Stimulated activated CD8-positive, alpha-beta memory T cell treated with anti-CD3 and anti-CD28 coated beads, Interleukin-7, amount 100 ng/mL, for 4 hours (primary cell): ENCODE measurements at regions not wholly inside any gene's neighbourhood (a gene's known extent, or its start where the extent isn't known, plus 50 kb on each side); places are given as distances from the start of the nearest gene placed in this dataset.

Experiments
- DNase-seq, 2 donors: peaks; one replicate each; pipeline ENCODE4 v3.0.0-alpha.2; 2020; ENCODE audit warnings: low read depth in 2 of 2

DNA sequence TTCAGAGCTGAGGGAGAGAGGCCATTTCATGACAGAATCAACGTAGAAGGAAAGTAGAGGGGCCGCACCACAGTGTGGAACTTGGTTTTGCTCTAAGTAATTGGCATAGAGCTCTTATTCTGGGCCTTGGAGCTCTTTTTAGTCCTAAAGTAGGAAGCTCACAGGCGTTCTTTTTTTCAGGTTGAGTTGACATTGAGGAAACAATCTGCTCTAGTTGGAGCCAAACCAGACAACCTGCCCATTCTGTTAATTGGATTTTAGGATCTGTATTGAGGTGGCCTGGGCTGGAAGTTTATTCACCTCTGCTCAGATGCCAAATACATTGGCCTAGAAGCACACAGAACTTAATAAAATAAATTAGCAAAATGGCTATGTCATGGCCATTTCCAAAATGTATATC lies 1093.9 kb downstream of the ADGRL2 start:
- DNase-seq: no peak

DNA sequence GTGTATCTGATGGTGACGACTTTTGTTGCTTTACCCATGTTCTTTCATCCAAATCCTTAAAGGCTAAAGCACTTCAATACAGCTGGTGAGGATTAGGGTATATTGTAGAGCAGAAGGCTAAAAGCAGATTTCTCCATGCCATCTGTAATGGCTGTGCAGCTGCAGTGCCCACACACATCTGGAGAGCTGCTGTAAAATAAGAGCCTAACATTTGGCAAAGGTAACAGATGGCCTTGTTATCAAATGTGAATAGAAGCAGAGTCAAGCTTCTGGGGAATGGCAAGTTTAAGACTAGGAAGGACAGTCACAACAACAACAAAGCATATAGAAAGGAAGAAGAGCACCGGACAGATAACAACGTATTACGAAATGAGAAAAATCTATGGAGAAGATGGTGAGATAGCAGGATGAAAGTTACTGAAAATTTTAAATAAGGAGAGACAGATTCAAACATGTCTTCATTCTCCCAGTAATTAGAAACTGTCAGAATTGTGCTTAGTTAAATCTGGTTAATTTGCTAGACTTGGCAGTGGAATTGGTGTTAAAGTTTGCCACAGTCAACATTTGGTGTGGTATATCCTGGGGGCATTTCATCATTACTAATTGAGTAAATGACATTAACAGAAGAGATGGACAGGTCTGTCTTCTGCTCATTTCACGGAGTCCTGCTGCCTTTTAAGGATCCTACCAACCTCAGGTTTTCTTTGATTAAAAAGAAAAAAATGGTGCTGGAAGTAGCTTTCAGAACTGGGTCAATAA lies 1093.2 kb downstream of the ADGRL2 start:
- DNase-seq: no peak

DNA sequence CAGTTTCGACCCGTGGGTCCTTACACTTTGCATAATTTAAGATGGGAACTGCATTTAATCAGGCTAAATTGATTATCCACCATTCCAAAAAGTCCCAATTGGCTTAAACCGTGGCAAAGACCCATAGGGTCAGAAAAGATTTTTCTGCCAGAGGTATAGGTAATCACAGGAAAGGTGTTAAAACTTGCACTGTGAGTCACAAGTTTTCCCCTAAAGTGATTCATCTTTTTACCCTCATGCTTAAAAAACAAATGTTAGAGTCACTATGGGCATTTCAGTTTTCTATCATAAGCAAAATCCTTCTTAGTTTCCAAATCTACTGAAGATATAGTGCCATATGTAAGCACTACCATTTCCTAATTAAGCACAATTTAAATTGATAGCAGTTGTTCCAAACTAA lies 1079.8 kb downstream of the ADGRL2 start:
- DNase-seq: no peak

DNA sequence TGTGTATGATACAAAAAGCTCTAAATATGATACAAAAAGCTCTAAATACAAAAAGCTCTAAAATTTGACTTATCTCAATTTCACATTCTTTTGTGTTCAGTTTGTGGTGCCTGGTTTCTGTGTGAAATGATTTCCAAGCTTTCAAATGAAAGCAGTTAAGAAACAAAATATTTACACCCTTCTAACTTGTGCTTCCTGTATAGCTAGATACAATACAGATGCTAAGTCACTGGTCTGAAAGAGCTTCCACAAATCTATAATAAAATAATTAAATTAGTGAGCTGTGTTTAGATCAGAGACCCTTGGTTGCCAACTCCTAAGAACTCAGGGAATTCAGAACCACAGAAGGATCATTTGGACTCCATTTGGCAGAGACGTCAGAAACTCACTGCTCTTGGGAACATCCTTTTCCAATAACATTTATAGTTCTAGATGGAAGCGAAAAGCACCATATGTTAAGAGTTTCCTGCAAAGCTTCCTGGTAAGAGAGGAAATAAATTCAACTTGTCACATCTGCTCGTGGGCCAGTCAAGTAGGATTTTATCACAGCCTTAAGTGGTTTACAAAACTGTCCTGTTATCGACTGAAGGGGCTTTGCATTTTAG lies 1079.1 kb downstream of the ADGRL2 start:
- DNase-seq: no peak

DNA sequence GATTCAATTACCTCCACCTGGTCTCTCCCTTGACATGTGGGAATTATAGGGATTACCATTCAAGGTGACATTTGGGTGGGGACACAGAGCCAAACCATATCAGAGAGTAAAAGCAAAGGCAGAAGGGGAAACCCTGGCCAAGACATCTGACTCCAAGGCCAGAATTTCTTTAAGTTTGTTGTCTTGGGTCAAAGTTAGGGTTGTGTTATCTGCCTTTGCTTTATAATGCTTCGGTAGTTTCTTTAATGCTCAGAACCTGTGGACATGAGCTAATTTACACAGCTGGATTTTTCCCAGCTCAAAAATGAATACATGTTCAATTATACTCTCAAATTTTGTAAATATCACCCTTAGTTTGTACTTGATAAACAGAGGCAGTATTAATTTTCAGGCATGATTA lies 1074.4 kb downstream of the ADGRL2 start:
- no peak for DNase-seq

DNA sequence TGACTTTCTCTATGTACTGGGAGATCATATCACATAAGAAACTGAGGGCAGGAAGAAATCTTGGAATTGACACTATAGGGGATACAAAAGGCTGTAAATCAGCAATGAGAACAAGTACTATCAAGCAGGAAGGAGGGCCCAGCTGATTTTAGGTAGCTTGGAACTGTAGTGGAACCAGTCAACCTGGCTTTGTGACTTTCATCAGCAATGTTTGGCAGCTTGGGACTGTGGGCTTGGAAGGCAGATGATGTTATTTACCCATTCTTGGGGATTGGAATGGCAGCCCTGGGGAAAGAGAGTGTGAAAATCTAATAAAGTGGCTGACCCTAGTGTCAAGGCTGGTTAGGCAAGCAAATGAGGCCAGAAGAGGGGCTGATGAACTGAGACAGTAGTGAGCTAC lies 1073.3 kb downstream of the ADGRL2 start:
- DNase-seq: no peak

DNA sequence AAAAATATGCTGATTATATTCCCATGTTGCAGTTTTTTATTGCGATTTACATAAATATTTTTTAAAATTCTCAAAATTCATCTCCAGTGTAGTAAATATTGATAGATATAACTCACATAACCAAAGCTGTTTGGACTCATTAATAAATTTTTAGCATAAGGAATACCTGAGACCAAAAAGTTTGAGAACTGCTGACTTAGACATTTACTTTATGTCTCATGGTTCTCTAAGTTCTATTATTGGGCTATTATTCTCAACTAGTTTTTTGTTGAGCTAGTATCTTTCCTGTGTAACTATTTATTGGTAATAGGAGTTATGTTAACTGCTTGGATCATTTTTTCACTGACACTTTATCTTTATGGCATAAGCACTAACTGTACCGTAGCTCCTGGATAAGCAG lies 1069.6 kb downstream of the ADGRL2 start:
- no peak for DNase-seq

DNA sequence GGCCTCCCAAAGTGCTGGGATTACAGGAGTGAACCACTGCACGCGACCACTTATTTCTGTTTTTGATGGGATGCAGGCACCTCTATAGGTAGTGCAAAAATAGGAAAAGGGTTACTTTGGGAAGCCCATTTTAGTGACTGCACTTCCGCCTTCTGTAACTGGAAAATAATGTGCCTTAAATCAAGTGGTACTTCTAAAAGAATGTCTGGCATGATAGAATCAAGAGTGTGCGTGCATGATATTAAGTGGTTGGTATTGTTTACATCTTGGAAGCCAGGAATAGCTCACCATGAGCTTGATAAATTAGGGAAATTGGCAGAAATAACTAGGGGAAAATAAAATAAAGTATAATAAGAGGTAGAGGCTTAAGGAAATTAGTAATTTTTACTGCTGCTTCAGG lies 1067.0 kb downstream of the ADGRL2 start:
- DNase-seq: no peak

DNA sequence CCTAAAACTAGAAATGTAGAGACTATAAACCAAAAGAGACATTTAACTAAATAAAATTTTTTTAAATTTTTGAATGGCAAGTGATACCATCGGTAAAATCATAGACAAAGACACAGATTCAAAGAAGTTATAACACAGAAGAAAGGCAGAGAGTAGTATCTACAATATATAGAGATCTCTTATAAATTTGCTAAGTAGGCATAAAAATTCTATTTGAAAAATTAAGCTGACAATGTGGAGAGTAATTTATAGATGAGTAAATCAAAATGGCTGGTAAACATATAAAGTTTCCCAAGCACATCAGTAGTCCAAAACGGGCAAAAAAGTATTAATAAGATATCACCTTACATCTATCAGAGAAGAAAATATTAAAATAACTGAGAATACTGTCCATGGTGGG lies 1061.0 kb downstream of the ADGRL2 start:
- DNase-seq: no peak

DNA sequence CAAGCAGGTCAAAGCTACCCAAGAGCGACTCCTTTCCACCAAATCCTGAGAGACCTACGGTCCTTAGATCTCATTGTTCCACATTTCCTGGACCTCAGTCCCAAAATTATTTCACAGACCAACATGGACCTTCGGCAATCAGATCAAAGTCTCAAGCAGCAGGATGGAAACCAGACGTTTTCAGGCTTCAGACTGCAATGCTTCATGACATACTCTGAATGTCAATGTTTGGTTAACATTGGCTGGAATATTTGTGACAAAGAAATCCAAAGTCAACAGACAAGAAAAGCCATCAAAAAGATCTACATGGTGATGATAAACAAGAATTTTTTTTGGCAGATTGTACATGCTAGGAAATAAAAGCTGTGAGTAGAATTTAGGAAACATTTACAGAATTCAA lies 1057.3 kb downstream of the ADGRL2 start:
- DNase-seq: no peak

DNA sequence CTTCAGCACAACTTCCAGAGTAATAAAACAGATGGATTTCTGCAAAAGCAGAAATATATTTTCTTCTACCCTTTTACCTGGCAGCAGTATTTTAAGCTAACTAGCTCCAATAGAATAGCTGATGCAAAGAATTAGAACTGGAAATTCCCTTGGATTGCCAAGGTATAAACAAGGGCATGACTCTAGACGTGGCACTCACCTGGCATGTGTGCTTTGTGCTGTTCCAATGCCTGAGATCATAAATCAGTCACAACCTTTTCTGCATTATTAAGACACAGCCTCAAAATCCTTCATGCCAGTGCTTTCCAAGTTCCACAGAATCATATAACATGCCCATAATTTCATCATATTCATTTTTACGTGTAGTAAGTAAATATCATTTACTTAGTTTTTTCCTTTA lies 1048.7 kb downstream of the ADGRL2 start:
- DNase-seq: no peak

DNA sequence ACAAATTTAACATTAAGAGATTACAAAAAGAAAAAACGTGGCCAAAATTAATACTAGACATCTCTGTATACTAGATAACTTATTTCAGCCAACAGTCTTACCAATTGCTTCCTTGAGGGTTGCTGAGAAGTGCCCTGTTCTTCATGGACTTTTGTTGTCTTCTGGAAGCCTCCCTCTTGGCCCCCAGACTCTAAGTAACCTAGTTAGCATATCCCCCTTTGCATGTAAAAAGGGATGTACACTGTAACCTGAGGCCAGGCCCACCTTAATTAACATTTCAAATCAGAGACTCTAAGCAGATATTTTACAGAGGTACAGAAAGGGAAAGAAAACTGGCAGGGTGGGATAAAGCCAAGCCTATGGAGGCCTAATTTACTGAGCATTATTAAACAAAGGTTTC lies 1047.3 kb downstream of the ADGRL2 start:
- DNase-seq: no peak

DNA sequence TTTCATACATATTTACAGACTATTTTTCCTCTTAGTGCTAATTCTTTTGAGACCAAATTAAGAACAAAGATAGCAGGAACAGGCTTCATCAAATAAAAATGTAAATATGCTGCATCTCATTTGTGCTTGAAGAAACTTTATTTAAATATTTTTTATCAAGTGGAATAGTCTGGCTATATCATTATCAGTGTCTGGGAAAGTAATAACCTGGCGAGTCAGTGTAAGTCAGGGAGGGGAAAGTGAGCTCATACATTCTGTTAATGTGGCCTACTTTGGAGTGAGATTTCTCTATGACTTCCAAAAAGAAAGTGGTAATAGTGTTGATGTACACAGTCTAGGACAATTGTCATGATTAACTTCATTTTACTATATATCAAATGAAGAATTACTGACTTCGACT lies 1045.1 kb downstream of the ADGRL2 start:
- DNase-seq: no peak

DNA sequence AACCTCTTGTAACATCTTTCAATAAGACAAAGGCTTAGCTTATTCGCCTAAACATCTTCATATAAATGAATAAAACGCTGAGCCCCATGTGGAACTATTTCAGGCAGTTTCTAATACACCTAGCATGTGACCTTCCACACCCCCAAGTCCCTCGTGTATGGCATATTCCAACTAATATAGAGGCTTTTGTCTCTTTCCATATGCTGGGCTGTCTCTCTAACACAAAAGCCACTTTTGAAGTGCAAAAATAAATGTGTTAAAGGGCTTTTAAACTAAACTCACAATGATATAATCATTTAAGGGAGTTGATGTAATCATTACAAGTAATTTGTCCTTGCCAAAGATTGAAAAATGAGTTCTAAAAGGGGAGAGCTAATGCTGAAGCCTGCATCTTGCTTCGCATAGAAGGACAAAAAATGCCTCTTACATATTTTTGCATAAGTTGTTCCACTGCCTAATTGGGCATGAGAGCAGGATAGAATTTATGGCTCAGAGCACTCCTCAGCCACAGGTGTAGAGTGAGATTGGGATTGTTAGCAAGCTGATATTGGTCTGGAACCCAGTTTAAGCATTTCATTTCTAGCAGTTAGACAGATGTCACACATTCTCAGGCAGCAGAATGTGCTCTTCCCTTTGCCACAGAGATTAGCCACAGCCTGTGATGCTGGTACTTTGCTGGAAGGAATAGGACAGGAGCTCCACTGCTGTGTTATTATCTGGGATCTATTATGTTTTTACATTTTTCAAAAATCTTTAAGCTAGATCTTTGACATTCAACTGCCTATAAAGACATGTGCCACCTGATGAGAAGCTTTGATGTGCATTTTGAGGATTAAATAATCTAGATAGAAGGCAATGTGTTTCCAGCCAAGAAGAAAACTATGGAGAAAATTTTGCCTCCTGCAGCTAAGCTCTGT lies 1044.4 kb downstream of the ADGRL2 start:
- DNase-seq: no peak

DNA sequence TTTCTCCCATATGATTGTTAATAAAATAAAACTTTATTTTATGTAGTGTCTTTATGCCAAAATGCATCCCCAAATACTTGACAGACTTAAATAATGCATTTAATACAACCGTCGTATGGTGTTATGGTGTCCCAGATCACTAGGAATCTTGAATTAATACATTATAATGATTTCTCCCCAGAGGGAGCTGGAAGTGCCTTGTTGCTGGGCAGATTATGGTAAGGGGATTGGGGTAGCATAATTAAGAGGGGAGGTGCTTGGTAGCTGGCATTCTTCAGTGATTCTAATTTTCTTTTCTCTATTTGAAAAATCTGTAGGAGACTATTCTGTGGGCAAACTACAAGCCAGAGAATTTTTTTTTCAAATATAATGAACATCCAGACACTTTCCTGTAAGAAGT lies 1043.7 kb downstream of the ADGRL2 start:
- DNase-seq: no peak

DNA sequence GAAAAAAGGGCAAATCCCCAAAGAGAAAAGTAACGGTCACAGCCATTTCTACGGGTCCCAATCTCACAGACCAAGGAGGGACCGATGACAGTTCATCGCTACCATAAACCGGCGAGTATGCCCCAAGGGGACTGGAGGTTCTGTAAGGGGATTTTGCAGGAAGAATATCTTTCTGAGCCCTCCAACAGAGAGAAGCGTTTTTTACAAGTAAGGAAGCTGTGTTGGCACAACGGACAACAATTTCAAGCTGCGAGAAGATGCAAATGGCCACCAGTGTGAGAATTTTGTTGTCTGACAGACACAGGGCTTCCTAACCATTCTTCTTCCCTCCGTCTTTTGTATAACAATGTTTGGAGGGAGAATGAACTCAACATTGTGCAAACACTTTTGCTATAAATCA lies 1043.1 kb downstream of the ADGRL2 start:
- DNase-seq: no peak

DNA sequence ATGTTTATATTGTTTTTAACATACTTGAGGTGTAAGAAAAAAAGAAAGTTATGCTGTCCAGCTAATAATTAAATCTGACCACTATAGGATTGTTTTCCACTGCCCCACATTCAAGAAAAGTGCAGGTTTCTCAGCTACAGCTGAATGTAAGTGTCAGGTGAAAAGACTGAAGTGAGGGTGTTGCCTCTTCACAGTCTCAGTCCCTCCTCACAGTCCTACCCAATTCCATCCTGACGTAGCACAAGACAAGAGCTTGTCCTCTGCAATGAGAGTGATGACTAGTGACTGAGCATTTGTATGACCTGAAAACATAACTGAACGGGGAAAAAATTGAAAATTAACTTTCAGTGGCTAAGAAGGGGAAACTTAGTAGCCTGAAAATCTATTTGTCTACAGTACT lies 1039.5 kb downstream of the ADGRL2 start:
- no peak for DNase-seq

DNA sequence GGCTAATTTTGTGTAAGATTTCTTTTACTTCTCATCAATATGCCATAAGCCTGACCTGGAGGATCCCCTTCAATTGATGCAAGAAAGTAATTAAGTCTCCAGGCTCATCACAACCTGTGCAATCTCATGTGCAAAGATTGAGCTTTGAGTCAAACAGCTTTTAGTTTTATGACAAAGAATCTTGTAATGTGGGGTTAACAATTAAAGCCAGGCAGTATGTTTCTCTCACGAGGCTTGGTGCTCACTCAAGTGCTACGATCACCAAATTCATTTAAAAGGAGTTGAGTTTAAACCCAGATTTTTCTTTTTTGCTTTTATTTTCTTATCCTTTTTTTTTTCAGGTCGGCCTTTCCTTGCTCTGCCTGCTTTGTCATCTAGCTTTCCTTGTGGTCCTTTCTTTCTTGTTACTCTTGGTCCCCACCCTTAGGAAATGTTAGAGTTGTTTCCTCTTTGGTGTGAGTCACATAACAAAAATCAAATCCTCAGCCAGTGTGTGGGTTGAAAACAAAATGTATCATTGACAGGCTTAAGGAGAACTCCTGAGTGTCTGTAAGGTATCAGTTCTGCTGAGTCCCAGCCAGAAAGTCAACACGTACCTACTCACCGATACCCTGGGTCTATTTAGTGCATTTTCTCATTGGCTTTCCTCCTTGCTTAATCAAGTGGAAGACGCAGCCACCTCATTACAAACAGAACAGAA lies 1037.2 kb downstream of the ADGRL2 start:
- DNase-seq: no peak

DNA sequence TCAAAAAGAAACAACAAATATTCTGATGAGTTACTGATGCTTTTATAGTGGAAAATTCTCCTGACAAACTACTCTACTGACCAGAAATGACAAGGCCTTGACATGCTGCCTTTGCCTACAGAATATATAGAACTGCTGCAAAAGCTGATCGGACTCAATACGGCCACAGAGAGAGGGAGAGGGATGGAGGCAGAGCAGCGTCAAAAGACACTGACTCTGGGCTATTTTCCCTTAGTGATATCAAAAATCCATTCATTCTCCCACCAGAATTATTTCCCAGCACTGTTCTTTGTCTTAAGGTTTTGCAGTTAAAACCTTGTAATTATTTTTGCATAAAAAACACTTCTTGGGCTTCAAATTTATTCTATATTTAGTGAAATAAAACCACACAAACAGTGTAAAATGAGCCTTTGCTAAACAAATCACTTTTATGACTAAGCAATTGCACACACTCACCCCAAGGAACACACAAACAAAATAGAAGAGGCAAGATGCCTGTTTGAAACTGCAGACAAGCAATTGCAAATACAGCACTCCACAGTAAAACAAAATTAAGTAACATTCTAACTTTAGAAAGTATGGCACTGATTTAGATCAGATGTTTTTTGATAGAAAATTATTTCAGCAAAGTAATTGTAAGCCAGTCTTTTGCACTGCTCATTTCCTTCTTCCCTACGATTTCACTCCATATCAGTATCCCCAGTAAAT lies 1036.4 kb downstream of the ADGRL2 start:
- DNase-seq: no peak

DNA sequence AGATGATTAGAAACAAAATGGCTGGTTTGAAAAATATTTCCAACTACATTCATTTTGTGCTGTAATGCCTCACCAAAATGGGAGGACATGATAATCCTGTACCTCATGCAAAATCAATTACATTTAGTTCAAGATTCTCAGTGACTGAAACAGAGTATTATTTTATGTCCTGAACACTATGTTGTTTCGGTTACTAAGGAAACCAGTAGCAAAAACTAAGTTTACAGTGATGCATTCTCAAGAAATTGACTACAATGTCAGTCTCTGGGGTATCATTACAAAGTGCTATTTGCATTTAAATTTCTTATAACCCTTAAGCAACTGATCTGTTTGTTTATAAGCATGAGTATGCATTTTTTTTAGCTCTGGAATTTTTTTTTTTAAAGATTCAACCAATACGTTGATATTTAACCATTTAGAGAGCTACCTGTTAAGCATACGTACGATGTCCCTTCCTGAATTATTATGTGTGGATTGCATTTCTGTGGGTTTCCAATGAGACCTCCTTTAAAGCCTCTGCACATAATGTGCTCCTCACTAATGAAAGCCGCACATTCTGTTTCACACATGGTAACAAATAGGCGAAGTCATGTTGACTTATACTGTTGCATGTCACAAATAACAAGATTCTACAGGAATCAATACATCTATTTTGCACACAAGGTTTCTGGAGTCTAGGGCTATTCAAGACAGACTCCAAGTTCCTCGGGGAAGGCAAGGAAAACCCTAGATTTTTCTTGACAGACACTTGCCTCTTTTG lies 1035.7 kb downstream of the ADGRL2 start:
- no peak for DNase-seq
